HCT116 (cell line): ENCODE measurements at regions not wholly inside any gene's neighbourhood (a gene's known extent, or its start where the extent isn't known, plus 50 kb on each side); places are given as distances from the start of the nearest gene placed in this dataset.
A peak's percentile ranks its signal among the peaks of the same experiment; 100 is the strongest.

Experiments
- ATAC-seq: fragments of 200-7000 bp; cut with Tn5 transposase; 2 replicates; pipeline ENCODE4 v1.9.1; 2020; ENCODE audit warnings: mild to moderate bottlenecking, moderate library complexity
- BruUV-seq: library from RNA; stranded (reverse); fragments of 400-500 nt; replicated peaks from 2 replicates; lab custom pipeline; 2021; lab: Mats Ljungman, UMichigan
- CTCF ChIA-PET: fragments of 300-600 bp; sonication (Branson Sonifier 250); formaldehyde crosslinking; loops from one replicate; lab custom pipeline; 2021; ENCODE audit warnings: antibody characterized with exemption; lab: Charles Lee
- POLR2A ChIA-PET: fragments of 300-600, 350-600 bp; sonication (Branson Sonifier 250); formaldehyde crosslinking; loops from one replicate; lab custom pipeline; 2021; ENCODE audit warnings: antibody characterized with exemption; lab: Charles Lee
- RAD21 ChIA-PET, 2 experiments: fragments of 300-600 bp; sonication (Branson Sonifier 250); formaldehyde crosslinking; loops; one replicate each; lab custom pipeline; 2023; ENCODE audit warnings: low total read pairs in 2 of 2; ENCODE audit not compliant: uncharacterized antibody in 2 of 2, unreplicated experiment in 2 of 2, low non-redundant PET in 1 of 2; lab: Charles Lee
- DNase-seq: peaks from one replicate; pipeline ENCODE4 v3.0.0-alpha.2; 2010; ENCODE audit warnings: low read depth, low spot score
- H2AFZ ChIP-seq: fragments of 200-600 bp; shearing (Covaris generic), sonication (generic); 2 replicates; pipeline ENCODE4 v1.6.1; 2017; ENCODE audit warnings: low read depth, mixed run types, mixed read lengths, antibody characterized with exemption, low read length; ENCODE audit not compliant: poor library complexity, severe bottlenecking
- H3K27ac ChIP-seq: 2 replicates; pipeline ENCODE4 v1.5.1; 2012; ENCODE audit warnings: low read depth, low read length
- H3K27me3 ChIP-seq: fragments of 200-600 bp; sonication (generic); 2 replicates; pipeline ENCODE4 v1.6.1; 2016; ENCODE audit warnings: mixed run types, low read length, mixed read lengths; ENCODE audit not compliant: insufficient read depth
- H3K36me3 ChIP-seq, 2 experiments: fragments of 200-500 bp in 1 of 2; fragments of 200-600 bp in 1 of 2; sonication (Bioruptor generic) in 1 of 2; sonication (generic) in 1 of 2; 2 replicates each; pipeline versions ENCODE4 v1.5.1 to v1.6.1; 2014 to 2016; ENCODE audit warnings: low read length in 2 of 2, inconsistent platforms in 1 of 2, mixed read lengths in 1 of 2, mixed run types in 1 of 2; ENCODE audit not compliant: insufficient read depth in 2 of 2, control insufficient read depth in 1 of 2
- H3K4me1 ChIP-seq, 2 experiments: fragments of 200-600 bp in 1 of 2; sonication (generic) in 1 of 2; 2 replicates each; pipeline versions ENCODE4 v1.5.1 to v1.6.1; 2012 to 2017; ENCODE audit warnings: low read length in 2 of 2, inconsistent platforms in 1 of 2, mild to moderate bottlenecking in 1 of 2, mixed read lengths in 1 of 2, mixed run types in 1 of 2, moderate library complexity in 1 of 2; ENCODE audit not compliant: insufficient read depth in 2 of 2, control insufficient read depth in 1 of 2
- H3K4me2 ChIP-seq: fragments of 200-600 bp; sonication (generic); 2 replicates; pipeline ENCODE4 v1.6.1; 2017; ENCODE audit warnings: mixed run types, low read length, mixed read lengths
- H3K4me3 ChIP-seq, 2 experiments: fragments of 200-600 bp in 1 of 2; sonication (generic) in 1 of 2; replicated peaks in 1 of 2; 2 replicates each; pipeline ENCODE4 v1.5.1; 2011 to 2016; ENCODE audit warnings: low read length in 2 of 2, control low read depth in 1 of 2, low read depth in 1 of 2, mild to moderate bottlenecking in 1 of 2, mixed read lengths in 1 of 2, mixed run types in 1 of 2
- H3K79me2 ChIP-seq: fragments of 200-600 bp; sonication (generic); 2 replicates; pipeline ENCODE4 v1.6.1; 2017; ENCODE audit warnings: mild to moderate bottlenecking, mixed run types, low read length, moderate library complexity, mixed read lengths; ENCODE audit not compliant: insufficient read depth
- H3K9ac ChIP-seq: fragments of 200-600 bp; sonication (generic); 2 replicates; pipeline ENCODE4 v1.6.1; 2016; ENCODE audit warnings: low read length, mixed read lengths
- H3K9me2 ChIP-seq: fragments of 200-600 bp; sonication (generic), shearing (Covaris generic); 2 replicates; pipeline ENCODE4 v1.6.1; 2017; ENCODE audit warnings: mixed run types, mild to moderate bottlenecking, moderate library complexity; ENCODE audit not compliant: insufficient read depth
- H3K9me3 ChIP-seq, 2 experiments: fragments of 200-500 bp in 1 of 2; fragments of 200-600 bp in 1 of 2; sonication (Bioruptor generic) in 1 of 2; sonication (generic) in 1 of 2; 2 replicates each; pipeline ENCODE4 v1.6.1; 2014 to 2017; ENCODE audit warnings: low read length in 2 of 2, mixed read lengths in 2 of 2, inconsistent platforms in 1 of 2, low read depth in 1 of 2, mild to moderate bottlenecking in 1 of 2, mixed run types in 1 of 2, moderate library complexity in 1 of 2; ENCODE audit not compliant: control insufficient read depth in 1 of 2, insufficient read depth in 1 of 2
- H4K20me1 ChIP-seq: fragments of 200-600 bp; sonication (generic), shearing (Covaris generic); 2 replicates; pipeline ENCODE4 v1.6.1; 2017; ENCODE audit warnings: mixed run types, mild to moderate bottlenecking, moderate library complexity; ENCODE audit not compliant: insufficient read depth
- ELF1 ChIP-seq: IDR thresholded peaks from 2 replicates; pipeline ENCODE4 v1.6.1; 2012; ENCODE audit warnings: low read depth, borderline replicate concordance
- FOSL1 ChIP-seq: IDR thresholded peaks from 2 replicates; pipeline ENCODE4 v1.6.1; 2012; ENCODE audit warnings: low read depth
- JUND ChIP-seq: IDR thresholded peaks from 2 replicates; pipeline ENCODE4 v1.6.1; 2012
- SP1 ChIP-seq: IDR thresholded peaks from 2 replicates; pipeline ENCODE4 v1.6.1; 2012; ENCODE audit warnings: low read depth
- TCF7L2 ChIP-seq: IDR thresholded peaks from 2 replicates; pipeline ENCODE4 v1.7.0; 2011; ENCODE audit warnings: borderline replicate concordance, inconsistent platforms; ENCODE audit not compliant: insufficient read depth, insufficient read length; ENCODE audit errors: extremely low read depth
- YY1 ChIP-seq: IDR thresholded peaks from 2 replicates; pipeline ENCODE4 v1.6.1; 2011; ENCODE audit warnings: low read length, low read depth, moderate library complexity, mild to moderate bottlenecking; ENCODE audit not compliant: insufficient replicate concordance; ENCODE audit errors: extremely low read depth
- intact Hi-C: fragments of 100-400 bp; cut with micrococcal nuclease; formaldehyde crosslinking; loops from 2 replicates; pipeline ENCODE4 v1.10.0; 2022
- TF ChIP-seq, protein P1 (sequence below): IDR thresholded peaks from 2 replicates; pipeline ENCODE4 v1.6.1; 2012
- TF ChIP-seq, protein P2 (sequence below), 3 experiments: fragments of 200-600 bp in 1 of 3; sonication (generic) in 1 of 3; IDR thresholded peaks in 2 of 3; conservative IDR thresholded peaks in 1 of 3; 2 replicates each; pipeline ENCODE4 v1.5.1; 2012 to 2017; ENCODE audit warnings: low read depth in 2 of 3, low read length in 2 of 3, antibody characterized with exemption in 1 of 3, borderline replicate concordance in 1 of 3, control low read depth in 1 of 3, mild to moderate bottlenecking in 1 of 3, mixed read lengths in 1 of 3, mixed run types in 1 of 3, moderate library complexity in 1 of 3; ENCODE audit not compliant: insufficient read depth in 1 of 3

DNA sequence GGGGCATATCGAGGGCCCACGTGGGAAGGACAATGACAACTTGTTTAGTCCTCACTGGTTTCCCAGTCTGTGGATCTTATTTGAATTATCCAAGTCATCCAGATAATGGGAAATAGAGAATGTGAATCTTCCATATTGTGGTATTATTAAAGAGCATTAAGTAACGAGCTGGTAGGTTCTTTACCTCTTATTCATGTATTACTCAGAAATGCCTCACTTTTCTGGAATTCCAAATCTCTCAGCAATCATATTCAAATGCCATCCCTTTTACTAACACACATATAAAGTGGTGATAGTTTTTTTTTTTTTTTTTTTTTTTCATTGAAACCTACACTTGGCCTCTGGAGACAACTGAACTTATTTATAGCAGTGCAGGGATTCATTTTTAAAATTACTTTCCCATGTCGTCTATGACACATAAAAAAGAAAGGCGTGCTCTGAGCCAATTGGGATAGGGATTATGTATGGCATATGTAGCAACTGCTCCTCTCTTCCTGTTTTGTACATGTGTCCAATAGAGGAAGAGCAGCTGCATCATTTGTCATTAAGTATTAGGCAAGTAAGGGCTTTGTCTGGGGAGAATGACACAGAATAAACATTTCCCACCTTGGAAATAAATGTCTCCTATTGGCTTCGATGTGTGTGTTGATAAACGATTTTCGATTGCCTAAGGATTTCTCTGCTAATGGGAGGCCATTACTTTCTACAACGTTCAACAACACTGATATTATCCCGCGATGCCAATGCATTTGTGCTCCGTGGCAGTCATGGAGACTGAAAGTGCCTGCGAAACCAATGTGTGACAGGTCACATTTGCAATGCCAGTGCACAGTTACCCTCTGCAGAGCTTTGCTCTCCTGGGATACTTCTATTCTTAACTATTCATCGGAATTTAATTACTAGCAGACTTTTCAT is 78.6 kb upstream of the IFNG-AS1 start:
- BruUV-seq = no TSS peak
- Histone ChIP-seq H3K79me2 (no peaks in the 10 kb centered on the region), H3K27ac (no peak overlapping the region), H3K9me2 (no peaks in the 10 kb centered on the region), H3K4me3 (no peak overlapping the region), H4K20me1 (no peaks in the 10 kb centered on the region), H2AFZ (peak overlapping the region; percentile 59), H3K9ac (no peak overlapping the region), H3K4me2 (peak overlapping the region; percentile 37), H3K36me3 (no peaks in the 10 kb centered on the region), H3K4me1 (peaks cover 0 to 26% of the 10 kb centered on the region in 2 experiments; a peak in 3 of 4 replicates), H3K27me3 (no peaks in the 10 kb centered on the region), H3K9me3 (no peaks in the 10 kb centered on the region; a peak in 1 of 4 replicates)
- ChIA-PET RAD21 (no interaction called here), CTCF (no interaction called here), POLR2A (no interaction called here)
- DNase-seq = no peak
- intact Hi-C loops = no loop called here
- peak; percentile 52; the same call in 1 of the 2 replicates for ATAC-seq
- TF ChIP-seq ELF1 (no peak), FOSL1 (peak; percentile 43; the same call in 1 of the 2 replicates), TCF7L2 (no peak), SP1 (peak; percentile 10; the same call in 1 of the 2 replicates)
- TF ChIP-seq, protein P1, sequence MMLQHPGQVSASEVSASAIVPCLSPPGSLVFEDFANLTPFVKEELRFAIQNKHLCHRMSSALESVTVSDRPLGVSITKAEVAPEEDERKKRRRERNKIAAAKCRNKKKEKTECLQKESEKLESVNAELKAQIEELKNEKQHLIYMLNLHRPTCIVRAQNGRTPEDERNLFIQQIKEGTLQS = no peak

DNA sequence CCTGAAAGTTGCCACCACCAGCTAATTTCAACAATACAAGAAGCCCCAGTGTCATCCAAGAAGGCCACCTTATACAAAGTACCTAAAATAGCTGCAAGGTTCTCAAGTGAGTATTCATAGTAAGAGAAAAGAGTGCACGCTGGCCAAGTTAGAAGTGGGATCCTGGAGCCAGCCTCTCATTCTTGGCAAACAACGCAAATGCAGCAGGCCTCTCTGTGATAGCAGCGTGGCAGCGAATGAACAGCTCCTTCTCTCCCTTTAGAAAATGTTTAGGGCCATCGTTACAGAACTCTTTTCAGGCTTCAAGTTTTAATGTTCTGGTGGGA is 78.0 kb upstream of the IFNG-AS1 start:
- ChIA-PET RAD21 (no interaction called here), CTCF (no interaction called here), POLR2A (no interaction called here)
- DNase-seq (no peak), ATAC-seq (no peak)
- Histone ChIP-seq H3K36me3 (no peaks in the 10 kb centered on the region), H3K4me1 (peaks cover 0 to 26% of the 10 kb centered on the region in 2 experiments; a peak in 3 of 4 replicates), H4K20me1 (no peaks in the 10 kb centered on the region), H3K9me3 (no peaks in the 10 kb centered on the region; a peak in 1 of 4 replicates), H3K27ac (no peak overlapping the region), H3K9me2 (no peaks in the 10 kb centered on the region), H3K79me2 (no peaks in the 10 kb centered on the region), H3K9ac (no peak overlapping the region), H3K4me2 (no peak overlapping the region), H3K27me3 (no peaks in the 10 kb centered on the region), H3K4me3 (no peak overlapping the region), H2AFZ (no peak overlapping the region)
- intact Hi-C loops = no loop called here
- BruUV-seq = no TSS peak
- TF ChIP-seq, protein P2, sequence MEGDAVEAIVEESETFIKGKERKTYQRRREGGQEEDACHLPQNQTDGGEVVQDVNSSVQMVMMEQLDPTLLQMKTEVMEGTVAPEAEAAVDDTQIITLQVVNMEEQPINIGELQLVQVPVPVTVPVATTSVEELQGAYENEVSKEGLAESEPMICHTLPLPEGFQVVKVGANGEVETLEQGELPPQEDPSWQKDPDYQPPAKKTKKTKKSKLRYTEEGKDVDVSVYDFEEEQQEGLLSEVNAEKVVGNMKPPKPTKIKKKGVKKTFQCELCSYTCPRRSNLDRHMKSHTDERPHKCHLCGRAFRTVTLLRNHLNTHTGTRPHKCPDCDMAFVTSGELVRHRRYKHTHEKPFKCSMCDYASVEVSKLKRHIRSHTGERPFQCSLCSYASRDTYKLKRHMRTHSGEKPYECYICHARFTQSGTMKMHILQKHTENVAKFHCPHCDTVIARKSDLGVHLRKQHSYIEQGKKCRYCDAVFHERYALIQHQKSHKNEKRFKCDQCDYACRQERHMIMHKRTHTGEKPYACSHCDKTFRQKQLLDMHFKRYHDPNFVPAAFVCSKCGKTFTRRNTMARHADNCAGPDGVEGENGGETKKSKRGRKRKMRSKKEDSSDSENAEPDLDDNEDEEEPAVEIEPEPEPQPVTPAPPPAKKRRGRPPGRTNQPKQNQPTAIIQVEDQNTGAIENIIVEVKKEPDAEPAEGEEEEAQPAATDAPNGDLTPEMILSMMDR (IDR thresholded peaks at IDR 0.05 in 2 of 3, conservative IDR thresholded peaks at IDR 0.05 in 1 of 3; ENCODE audit: borderline replicate concordance in 1 of 3, insufficient read depth in 1 of 3, low read depth in 2 of 3, low read length in 2 of 3) = no peak
- TF ChIP-seq YY1 (no peak), JUND (no peak)
